Fibroblast of lung (primary cell): ENCODE measurements at regions not wholly inside any gene's neighbourhood (a gene's known extent, or its start where the extent isn't known, plus 50 kb on each side); places are given as distances from the start of the nearest gene placed in this dataset.

ENCODE experiments used
- DNase-seq, 2 donors: peaks; one replicate each; pipeline versions ENCODE4 v3.0.0 to v3.0.0-alpha.2; 2010; ENCODE audit warnings: low read depth in 2 of 2
- H2AFZ ChIP-seq: 2 replicates; pipeline ENCODE4 v1.5.1; 2012; ENCODE audit warnings: low read length, control low read depth, inconsistent platforms
- H3K27ac ChIP-seq: 2 replicates; pipeline ENCODE4 v1.5.1; 2011; ENCODE audit warnings: low read length, control low read depth; ENCODE audit not compliant: insufficient read depth
- H3K27me3 ChIP-seq: 2 replicates; pipeline ENCODE4 v1.5.1; 2011; ENCODE audit warnings: mild to moderate bottlenecking, low read length; ENCODE audit not compliant: control insufficient read depth, insufficient read depth
- H3K36me3 ChIP-seq: 2 replicates; pipeline ENCODE4 v1.5.1; 2011; ENCODE audit warnings: low read length; ENCODE audit not compliant: control insufficient read depth, insufficient read depth
- H3K4me1 ChIP-seq: 2 replicates; pipeline ENCODE4 v1.5.1; 2011; ENCODE audit warnings: low read length; ENCODE audit not compliant: control insufficient read depth, insufficient read depth; ENCODE audit errors: extremely low read depth
- H3K4me2 ChIP-seq: 2 replicates; pipeline ENCODE4 v1.5.1; 2011; ENCODE audit warnings: low read length, control low read depth; ENCODE audit not compliant: insufficient read depth; ENCODE audit errors: extremely low read depth
- H3K4me3 ChIP-seq, 4 experiments: fragments of 200-600 bp in 1 of 4; sonication (generic) in 1 of 4; replicated peaks in 1 of 4; 2 replicates each; pipeline ENCODE4 v1.5.1; 2011 to 2016; ENCODE audit warnings: low read length in 4 of 4, low read depth in 3 of 4, mild to moderate bottlenecking in 3 of 4, control low read depth in 2 of 4, inconsistent platforms in 1 of 4, mixed read lengths in 1 of 4; ENCODE audit not compliant: insufficient read depth in 1 of 4; ENCODE audit errors: control extremely low read depth in 1 of 4
- H3K79me2 ChIP-seq: 2 replicates; pipeline ENCODE4 v1.5.1; 2012; ENCODE audit warnings: mild to moderate bottlenecking, low read length, inconsistent platforms; ENCODE audit not compliant: control insufficient read depth, insufficient read depth
- H3K9ac ChIP-seq: 2 replicates; pipeline ENCODE4 v1.5.1; 2011; ENCODE audit warnings: mild to moderate bottlenecking, low read length, control low read depth; ENCODE audit not compliant: insufficient read depth
- H3K9me3 ChIP-seq: 2 replicates; pipeline ENCODE4 v1.5.1; 2012; ENCODE audit warnings: low read depth, low read length; ENCODE audit not compliant: control insufficient read depth, insufficient read depth
- H4K20me1 ChIP-seq: 2 replicates; pipeline ENCODE4 v1.5.1; 2011; ENCODE audit warnings: low read length; ENCODE audit not compliant: control insufficient read depth, insufficient read depth; ENCODE audit errors: extremely low read depth
- EZH2 ChIP-seq: IDR thresholded peaks from 2 replicates; pipeline ENCODE4 v1.5.1; 2012; ENCODE audit warnings: low read length, control low read depth, mild to moderate bottlenecking; ENCODE audit errors: missing control alignments
- TF ChIP-seq, protein P1 (sequence below), 2 donors: IDR thresholded peaks in 1 of 2; conservative IDR thresholded peaks in 1 of 2; 1 replicate in 1 of 2; 2 replicates in 1 of 2; pipeline ENCODE4 v1.5.1; 2011 to 2012; ENCODE audit warnings: low read length in 2 of 2, control low read depth in 1 of 2, inconsistent platforms in 1 of 2, low read depth in 1 of 2, mild to moderate bottlenecking in 1 of 2

DNA sequence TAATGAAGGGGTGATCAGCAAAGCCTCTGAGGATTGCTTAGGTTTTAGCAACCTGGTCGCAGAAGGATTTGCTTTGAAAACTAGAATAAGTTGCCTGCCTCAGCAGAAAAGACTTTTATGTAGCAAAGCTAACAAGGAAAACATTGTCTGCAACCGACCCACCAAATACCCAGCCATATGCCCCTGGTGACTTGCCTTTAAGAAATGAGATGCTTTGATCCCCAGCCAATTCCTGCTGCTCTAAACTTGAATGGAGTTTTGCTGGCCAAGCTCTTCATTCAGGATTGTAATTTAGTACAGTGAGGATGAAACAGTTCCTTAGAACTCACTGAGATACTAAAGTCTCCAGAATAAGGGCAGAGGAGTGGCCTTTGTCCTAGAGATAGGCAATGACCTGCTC lies 139.8 kb upstream of the PROK2 start:
- H3K4me1 ChIP-seq, result no peaks in the 10 kb centered on the region
- H3K4me2 ChIP-seq, result no peak overlapping the region
- H3K36me3 ChIP-seq, result no peaks in the 10 kb centered on the region
- H3K9me3 ChIP-seq, result no peaks in the 10 kb centered on the region
- H3K27me3 ChIP-seq, result peaks cover 3% of the 10 kb centered on the region
- no peak overlapping the region for H2AFZ ChIP-seq
- TF ChIP-seq, protein P1, sequence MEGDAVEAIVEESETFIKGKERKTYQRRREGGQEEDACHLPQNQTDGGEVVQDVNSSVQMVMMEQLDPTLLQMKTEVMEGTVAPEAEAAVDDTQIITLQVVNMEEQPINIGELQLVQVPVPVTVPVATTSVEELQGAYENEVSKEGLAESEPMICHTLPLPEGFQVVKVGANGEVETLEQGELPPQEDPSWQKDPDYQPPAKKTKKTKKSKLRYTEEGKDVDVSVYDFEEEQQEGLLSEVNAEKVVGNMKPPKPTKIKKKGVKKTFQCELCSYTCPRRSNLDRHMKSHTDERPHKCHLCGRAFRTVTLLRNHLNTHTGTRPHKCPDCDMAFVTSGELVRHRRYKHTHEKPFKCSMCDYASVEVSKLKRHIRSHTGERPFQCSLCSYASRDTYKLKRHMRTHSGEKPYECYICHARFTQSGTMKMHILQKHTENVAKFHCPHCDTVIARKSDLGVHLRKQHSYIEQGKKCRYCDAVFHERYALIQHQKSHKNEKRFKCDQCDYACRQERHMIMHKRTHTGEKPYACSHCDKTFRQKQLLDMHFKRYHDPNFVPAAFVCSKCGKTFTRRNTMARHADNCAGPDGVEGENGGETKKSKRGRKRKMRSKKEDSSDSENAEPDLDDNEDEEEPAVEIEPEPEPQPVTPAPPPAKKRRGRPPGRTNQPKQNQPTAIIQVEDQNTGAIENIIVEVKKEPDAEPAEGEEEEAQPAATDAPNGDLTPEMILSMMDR (conservative IDR thresholded peaks at IDR 0.05 in 1 of 2, IDR thresholded peaks at IDR 0.05 in 1 of 2; ENCODE audit: low read depth in 1 of 2, low read length in 2 of 2), result no peak
- TF ChIP-seq EZH2, result no peak
- no peak overlapping the region for H3K9ac ChIP-seq
- no peaks in the 10 kb centered on the region for H3K79me2 ChIP-seq
- no peaks in the 10 kb centered on the region for H4K20me1 ChIP-seq
- DNase-seq, result no peak
- H3K27ac ChIP-seq, result no peak overlapping the region
- H3K4me3 ChIP-seq, result no peak overlapping the region

DNA sequence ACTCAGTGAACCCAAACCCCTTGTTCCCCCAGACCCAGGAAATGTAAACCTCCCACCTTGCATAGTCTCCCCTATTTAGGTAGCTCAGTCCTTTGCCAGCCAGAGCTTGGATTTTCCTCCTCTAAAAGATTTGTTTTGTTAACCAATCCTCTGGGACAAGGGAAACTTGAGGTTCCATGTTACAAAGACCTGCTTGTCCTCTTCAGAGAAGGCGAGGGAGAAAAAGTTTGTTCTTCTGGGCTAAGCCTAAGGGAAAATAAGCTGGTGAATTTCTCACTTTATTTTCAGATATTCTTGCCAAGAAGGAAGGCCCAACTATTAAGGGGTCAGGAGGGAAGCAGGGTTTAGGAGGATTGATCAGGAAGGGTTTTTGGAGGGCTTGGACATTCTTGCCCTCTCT lies 136.1 kb upstream of the PROK2 start:
- Histone ChIP-seq H3K79me2 (no peaks in the 10 kb centered on the region), H3K4me2 (no peak overlapping the region), H2AFZ (no peak overlapping the region), H3K36me3 (no peaks in the 10 kb centered on the region), H3K4me3 (no peak overlapping the region), H3K9ac (no peak overlapping the region), H3K9me3 (no peaks in the 10 kb centered on the region), H3K27ac (no peak overlapping the region), H3K4me1 (no peaks in the 10 kb centered on the region), H3K27me3 (no peaks in the 10 kb centered on the region), H4K20me1 (no peaks in the 10 kb centered on the region)
- DNase-seq, result no peak
- TF ChIP-seq EZH2, result no peak
- TF ChIP-seq, protein P1 (conservative IDR thresholded peaks at IDR 0.05 in 1 of 2, IDR thresholded peaks at IDR 0.05 in 1 of 2; ENCODE audit: low read depth in 1 of 2, low read length in 2 of 2), result no peak

DNA sequence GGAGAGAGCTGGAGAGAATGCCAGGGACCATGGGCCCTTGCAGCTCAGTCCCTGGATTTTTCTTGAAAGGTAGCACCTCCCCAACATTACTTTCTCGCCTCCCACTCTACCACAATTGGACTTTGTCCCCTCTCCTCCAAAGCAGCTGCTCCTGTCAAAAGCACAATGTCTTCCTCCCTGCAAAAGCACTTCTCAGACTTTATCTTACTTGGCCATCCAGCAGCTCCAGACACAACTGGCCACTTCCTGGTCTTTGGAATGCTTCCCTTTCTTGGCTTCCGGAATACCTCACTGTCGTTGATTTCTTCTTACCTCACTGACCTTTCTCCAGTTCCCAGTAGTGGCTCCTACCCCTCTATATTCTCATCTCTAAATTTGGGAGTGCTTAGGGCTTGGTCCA lies 134.6 kb upstream of the PROK2 start:
- Histone ChIP-seq H3K4me2 (no peak overlapping the region), H3K79me2 (no peaks in the 10 kb centered on the region), H3K36me3 (no peaks in the 10 kb centered on the region), H3K9ac (no peak overlapping the region), H3K4me3 (no peak overlapping the region), H3K9me3 (no peaks in the 10 kb centered on the region), H3K27ac (no peak overlapping the region), H3K27me3 (no peaks in the 10 kb centered on the region), H2AFZ (no peak overlapping the region), H4K20me1 (no peaks in the 10 kb centered on the region), H3K4me1 (no peaks in the 10 kb centered on the region)
- no peak for TF ChIP-seq EZH2
- TF ChIP-seq, protein P1 (conservative IDR thresholded peaks at IDR 0.05 in 1 of 2, IDR thresholded peaks at IDR 0.05 in 1 of 2; ENCODE audit: low read depth in 1 of 2, low read length in 2 of 2), result no peak
- DNase-seq, result no peak
